ENCODE measurements at regions not wholly inside any gene's neighbourhood (a gene's known extent, or its start where the extent isn't known, plus 50 kb on each side); places are given as distances from the start of the nearest gene placed in this dataset.
"Not testable (repeated sequence)": the region's sequence is repeated elsewhere in the genome, so short reads cannot be mapped to it uniquely, and the experiment has no call there.

DNA sequence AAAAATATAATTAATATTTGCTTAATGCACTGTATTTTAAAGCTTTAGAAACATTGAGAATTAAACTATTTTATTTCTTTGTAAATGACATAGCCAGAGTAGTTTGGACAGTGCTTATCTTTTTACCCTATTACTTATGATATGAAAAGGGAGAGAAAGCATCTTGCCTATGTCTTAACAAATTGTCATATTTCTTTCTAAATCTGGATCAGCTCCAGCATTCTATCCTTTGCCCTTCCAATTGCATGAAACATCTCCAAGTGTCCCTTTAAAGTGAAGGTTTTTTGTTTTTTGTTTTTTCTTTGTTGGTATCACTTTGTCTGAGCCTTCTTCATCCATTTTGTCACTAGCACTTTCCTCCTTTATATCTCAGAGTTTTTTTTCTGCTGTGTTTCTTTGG is 511.6 kb upstream of the FAM174A start:
- Mint-ChIP-seq H3K36me3 (peaks cover 4% of the 10 kb centered on the region), H3K27me3 (ENCODE audit: low read depth in 2 of 2) (no peaks in the 10 kb centered on the region)
- intact Hi-C loops (cut with micrococcal nuclease) = no loop called here

DNA sequence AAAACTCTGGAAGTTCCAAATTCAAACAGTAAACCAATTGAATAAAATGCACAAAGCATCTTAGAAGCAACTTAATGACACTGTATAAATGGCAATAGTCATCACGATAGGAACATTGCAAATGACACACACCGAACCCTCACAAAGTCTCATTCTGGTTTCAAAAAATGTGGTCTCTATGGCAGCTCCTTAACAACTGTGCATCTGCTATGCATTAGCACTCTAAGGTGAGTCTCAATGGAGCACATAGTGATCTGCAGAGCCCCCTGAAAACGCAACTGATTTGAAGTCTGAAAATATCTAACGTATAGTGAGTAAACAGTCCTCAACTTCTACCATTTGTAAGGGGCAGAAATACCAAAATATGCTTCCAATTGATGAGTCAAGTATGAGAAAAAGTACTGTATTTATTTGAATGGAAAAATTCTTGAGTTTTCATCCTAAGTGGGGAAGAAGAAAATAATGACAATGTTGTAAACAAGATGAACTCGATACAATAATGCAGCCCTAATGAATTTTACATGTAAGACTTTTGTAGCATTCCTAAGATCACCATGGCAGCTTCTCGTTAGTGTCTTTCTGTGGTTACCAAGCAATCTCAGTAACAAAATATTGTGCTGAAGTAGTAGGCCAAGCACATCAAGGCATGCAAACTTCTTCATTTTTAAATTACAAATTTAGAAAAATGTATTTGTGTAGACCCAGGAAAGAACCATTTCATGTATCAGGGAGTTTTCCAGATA is 517.5 kb upstream of the FAM174A start:
- TF ChIP-seq CTCF (IDR thresholded peaks at IDR 0.05) = no peak
- intact Hi-C loops (cut with micrococcal nuclease) = no loop called here
- Mint-ChIP-seq H3K9me3 (peaks cover 2 to 11% of the 10 kb centered on the region in 2 donors), H3K36me3 (no peaks in the 10 kb centered on the region), H3K4me1 (no peaks in the 10 kb centered on the region), H3K27ac (no peak overlapping the region), H3K27me3 (ENCODE audit: low read depth in 2 of 2) (no peaks in the 10 kb centered on the region), H3K4me3 (no peak overlapping the region)
- no peaks in the 10 kb centered on the region for H3K27me3 ChIP-seq (ENCODE audit: control insufficient read depth, insufficient read depth, low read length)
- ATAC-seq = no peak
- no peak for DNase-seq
- no peak overlapping the region for H3K27ac ChIP-seq (ENCODE audit: low read length)
- no peak overlapping the region for H3K4me3 ChIP-seq (ENCODE audit: low read length)
- no peaks in the 10 kb centered on the region for H3K9me3 ChIP-seq (ENCODE audit: control insufficient read depth, insufficient read depth, low read length)
- H3K4me1 ChIP-seq (ENCODE audit: control insufficient read depth, insufficient read depth, low read length) = no peaks in the 10 kb centered on the region
- H3K36me3 ChIP-seq (ENCODE audit: control insufficient read depth, insufficient read depth, low read length) = no peaks in the 10 kb centered on the region
- 88% methylated on average over 4 of the region's 6 CpGs for WGBS (ENCODE audit: insufficient coverage)

More for the DNA sequence above, 511.6 kb upstream of the FAM174A start:
- no peaks in the 10 kb centered on the region for H3K36me3 ChIP-seq (ENCODE audit: control insufficient read depth, insufficient read depth, low read length)
- ATAC-seq (no peak), DNase-seq (no peak)
- Mint-ChIP-seq H3K9me3 (peaks cover 5 to 17% of the 10 kb centered on the region in 2 donors), H3K4me1 (no peaks in the 10 kb centered on the region), H3K27ac (no peak overlapping the region), H3K4me3 (no peak overlapping the region)
- H3K27me3 ChIP-seq (ENCODE audit: control insufficient read depth, insufficient read depth, low read length) = no peaks in the 10 kb centered on the region
- H3K4me1 ChIP-seq (ENCODE audit: control insufficient read depth, insufficient read depth, low read length) = no peaks in the 10 kb centered on the region
- no peaks in the 10 kb centered on the region for H3K9me3 ChIP-seq (ENCODE audit: control insufficient read depth, insufficient read depth, low read length)
- H3K4me3 ChIP-seq (ENCODE audit: low read length) = no peak overlapping the region
- TF ChIP-seq CTCF (IDR thresholded peaks at IDR 0.05) = no peak
- no peak overlapping the region for H3K27ac ChIP-seq (ENCODE audit: low read length)

- H3K27ac Mint-ChIP-seq; H3K9me3 Mint-ChIP-seq; DNase-seq; H3K4me3 Mint-ChIP-seq; H3K36me3 ChIP-seq (ENCODE audit: control insufficient read depth, insufficient read depth, low read length); H3K27me3 Mint-ChIP-seq (ENCODE audit: low read depth in 2 of 2); H3K9me3 ChIP-seq (ENCODE audit: control insufficient read depth, insufficient read depth, low read length); H3K4me3 ChIP-seq (ENCODE audit: low read length); H3K36me3 Mint-ChIP-seq; H3K4me1 Mint-ChIP-seq; intact Hi-C loops (cut with micrococcal nuclease); H3K4me1 ChIP-seq (ENCODE audit: control insufficient read depth, insufficient read depth, low read length); H3K27ac ChIP-seq (ENCODE audit: low read length); ATAC-seq; H3K27me3 ChIP-seq (ENCODE audit: control insufficient read depth, insufficient read depth, low read length): not testable (repeated sequence)
- 100% methylated on average over 1 of the region's 4 CpGs for WGBS (ENCODE audit: insufficient coverage)
Measured at GRCh38 chr5:100013305-100013704, 521.9 kb upstream of the FAM174A start.

GRCh38 chr5:100011160-100011559 is 524.0 kb upstream of the FAM174A start:
- H3K4me1 Mint-ChIP-seq; intact Hi-C loops (cut with micrococcal nuclease); H3K36me3 Mint-ChIP-seq; H3K27ac ChIP-seq (ENCODE audit: low read length); H3K9me3 ChIP-seq (ENCODE audit: control insufficient read depth, insufficient read depth, low read length); H3K4me3 Mint-ChIP-seq; H3K27me3 Mint-ChIP-seq (ENCODE audit: low read depth in 2 of 2); H3K4me1 ChIP-seq (ENCODE audit: control insufficient read depth, insufficient read depth, low read length); H3K36me3 ChIP-seq (ENCODE audit: control insufficient read depth, insufficient read depth, low read length); H3K27me3 ChIP-seq (ENCODE audit: control insufficient read depth, insufficient read depth, low read length); H3K9me3 Mint-ChIP-seq; H3K27ac Mint-ChIP-seq; DNase-seq; H3K4me3 ChIP-seq (ENCODE audit: low read length); ATAC-seq: not testable (repeated sequence)
- 93% methylated on average over 10 of the region's 10 CpGs for WGBS (ENCODE audit: insufficient coverage)
